ENCODE measurements at regions not wholly inside any gene's neighbourhood (a gene's known extent, or its start where the extent isn't known, plus 50 kb on each side); places are given as distances from the start of the nearest gene placed in this dataset.

GRCh38 chr10:111976557-111976956 is 207.0 kb downstream of the GPAM start:
- Histone ChIP-seq H3K4me3 (ENCODE audit: low read depth, low read length) (no peak overlapping the region), H3K4me1 (ENCODE audit: insufficient read depth) (no peaks in the 10 kb centered on the region), H3K27ac (ENCODE audit: low read depth) (no peak overlapping the region), H3K36me3 (ENCODE audit: insufficient read depth) (no peaks in the 10 kb centered on the region)
- 76% methylated on average over 2 of the region's 2 CpGs for WGBS
- no peak for DNase-seq (ENCODE audit: extremely low spot score)

GRCh38 chr10:111984057-111984456 is 199.5 kb downstream of the GPAM start:
- H3K27ac ChIP-seq (ENCODE audit: low read depth), result no peak overlapping the region
- DNase-seq (ENCODE audit: extremely low spot score), result no peak
- H3K36me3 ChIP-seq (ENCODE audit: insufficient read depth), result no peaks in the 10 kb centered on the region
- 69% methylated on average over 6 of the region's 6 CpGs for WGBS
- no peaks in the 10 kb centered on the region for H3K4me1 ChIP-seq (ENCODE audit: insufficient read depth)
- no peak overlapping the region for H3K4me3 ChIP-seq (ENCODE audit: low read depth, low read length)

GRCh38 chr10:111986079-111986478 is 197.5 kb downstream of the GPAM start:
- no peak overlapping the region for H3K4me3 ChIP-seq (ENCODE audit: low read depth, low read length)
- DNase-seq (ENCODE audit: extremely low spot score), result no peak
- H3K27ac ChIP-seq (ENCODE audit: low read depth), result no peak overlapping the region
- H3K4me1 ChIP-seq (ENCODE audit: insufficient read depth), result no peaks in the 10 kb centered on the region
- no peaks in the 10 kb centered on the region for H3K36me3 ChIP-seq (ENCODE audit: insufficient read depth)

DNA sequence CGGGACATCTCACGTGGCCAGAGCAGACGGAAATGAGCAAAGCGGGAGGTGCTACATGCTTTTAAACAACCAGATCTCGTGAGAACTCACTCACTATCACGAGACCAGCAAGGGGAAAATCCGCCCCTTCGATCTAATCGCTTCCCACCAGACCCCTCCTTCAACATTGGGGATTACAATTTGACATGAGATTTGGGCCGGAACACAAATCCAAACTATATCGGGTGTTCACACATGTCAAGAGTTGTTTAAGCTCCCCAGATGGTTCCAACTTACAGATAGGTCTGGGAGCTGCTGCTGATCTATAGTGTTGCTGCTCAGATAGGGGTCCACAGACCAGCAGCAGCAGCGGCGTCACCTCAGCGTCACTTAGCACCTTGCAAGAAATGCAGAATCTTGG is 194.9 kb downstream of the GPAM start:
- H3K27ac ChIP-seq (ENCODE audit: low read depth), result no peak overlapping the region
- H3K36me3 ChIP-seq (ENCODE audit: insufficient read depth), result no peaks in the 10 kb centered on the region
- WGBS, result 64% methylated on average over 14 of the region's 14 CpGs
- no peaks in the 10 kb centered on the region for H3K4me1 ChIP-seq (ENCODE audit: insufficient read depth)
- H3K4me3 ChIP-seq (ENCODE audit: low read depth, low read length), result no peak overlapping the region
- DNase-seq (ENCODE audit: extremely low spot score), result no peak

GRCh38 chr10:111989136-111989911 is 194.2 kb downstream of the GPAM start:
- Histone ChIP-seq H3K4me1 (ENCODE audit: insufficient read depth) (no peaks in the 10 kb centered on the region), H3K27ac (ENCODE audit: low read depth) (no peak overlapping the region), H3K36me3 (ENCODE audit: insufficient read depth) (no peaks in the 10 kb centered on the region), H3K4me3 (ENCODE audit: low read depth, low read length) (no peak overlapping the region)
- WGBS, result 73% methylated on average over 21 of the region's 21 CpGs
- DNase-seq (ENCODE audit: extremely low spot score), result no peak

GRCh38 chr10:111990734-111991133 is 192.8 kb downstream of the GPAM start:
- H3K27ac ChIP-seq (ENCODE audit: low read depth), result no peak overlapping the region
- no peak overlapping the region for H3K4me3 ChIP-seq (ENCODE audit: low read depth, low read length)
- no peaks in the 10 kb centered on the region for H3K4me1 ChIP-seq (ENCODE audit: insufficient read depth)
- WGBS, result 69% methylated on average over 3 of the region's 3 CpGs
- DNase-seq (ENCODE audit: extremely low spot score), result no peak
- H3K36me3 ChIP-seq (ENCODE audit: insufficient read depth), result no peaks in the 10 kb centered on the region

DNA sequence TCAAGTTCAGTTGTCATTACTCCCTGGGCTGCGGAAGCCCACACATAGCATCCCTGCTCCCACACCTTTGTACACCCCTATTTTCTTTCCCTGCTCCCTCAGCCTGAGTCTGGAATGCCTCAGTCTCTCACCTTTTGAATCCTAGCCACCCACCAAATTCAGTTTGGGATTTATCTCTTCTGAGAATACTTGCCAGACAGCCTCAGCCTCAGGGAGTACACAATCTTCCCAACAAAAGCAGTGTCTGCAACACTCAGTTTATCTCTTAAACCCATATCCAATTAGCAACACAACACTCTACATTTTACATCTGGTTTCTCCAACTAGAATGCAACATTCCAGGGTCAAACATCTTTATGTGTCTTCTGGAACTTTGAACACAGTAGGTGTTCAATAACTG is 190.2 kb downstream of the GPAM start:
- Histone ChIP-seq H3K4me1 (ENCODE audit: insufficient read depth) (no peaks in the 10 kb centered on the region), H3K4me3 (ENCODE audit: low read depth, low read length) (no peak overlapping the region), H3K36me3 (ENCODE audit: insufficient read depth) (no peaks in the 10 kb centered on the region), H3K27ac (ENCODE audit: low read depth) (no peak overlapping the region)
- DNase-seq (ENCODE audit: extremely low spot score), result no peak
- WGBS, result 89% methylated on average over 1 of the region's 1 CpG

DNA sequence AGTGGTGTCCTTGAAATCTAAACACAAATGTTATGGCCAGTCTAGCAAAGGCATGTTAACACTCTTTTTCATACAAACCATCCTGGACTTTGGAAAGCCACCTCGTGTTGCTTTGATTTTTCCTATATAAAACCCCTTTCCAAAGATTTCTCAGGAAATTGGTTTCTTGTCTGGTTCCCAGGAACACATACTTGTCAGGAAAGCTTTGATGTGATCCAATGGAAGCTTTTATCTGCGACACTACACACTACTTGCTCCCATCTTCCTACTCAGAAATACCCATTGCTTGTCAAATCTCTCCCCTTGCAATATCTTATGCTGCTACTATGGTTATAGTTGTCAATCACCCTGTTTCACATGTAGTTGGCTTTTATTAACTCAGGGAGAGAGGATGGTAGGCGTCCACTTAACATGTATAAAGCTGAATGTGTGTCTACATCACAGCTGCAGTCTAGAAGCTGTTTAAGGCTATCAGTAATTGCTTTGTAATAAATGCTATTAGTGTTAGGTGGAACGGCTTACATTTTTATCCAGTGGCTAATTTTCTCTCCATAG is 189.6 kb downstream of the GPAM start:
- DNase-seq (ENCODE audit: extremely low spot score), result no peak
- no peaks in the 10 kb centered on the region for H3K36me3 ChIP-seq (ENCODE audit: insufficient read depth)
- no peak overlapping the region for H3K27ac ChIP-seq (ENCODE audit: low read depth)
- no peaks in the 10 kb centered on the region for H3K4me1 ChIP-seq (ENCODE audit: insufficient read depth)
- WGBS, result 59% methylated on average over 4 of the region's 4 CpGs
- no peak overlapping the region for H3K4me3 ChIP-seq (ENCODE audit: low read depth, low read length)

GRCh38 chr10:111996103-111996502 is 187.5 kb downstream of the GPAM start:
- Histone ChIP-seq H3K27ac (ENCODE audit: low read depth) (no peak overlapping the region), H3K36me3 (ENCODE audit: insufficient read depth) (no peaks in the 10 kb centered on the region), H3K4me1 (ENCODE audit: insufficient read depth) (no peaks in the 10 kb centered on the region), H3K4me3 (ENCODE audit: low read depth, low read length) (no peak overlapping the region)
- 75% methylated on average over 2 of the region's 2 CpGs for WGBS
- DNase-seq (ENCODE audit: extremely low spot score), result no peak

DNA sequence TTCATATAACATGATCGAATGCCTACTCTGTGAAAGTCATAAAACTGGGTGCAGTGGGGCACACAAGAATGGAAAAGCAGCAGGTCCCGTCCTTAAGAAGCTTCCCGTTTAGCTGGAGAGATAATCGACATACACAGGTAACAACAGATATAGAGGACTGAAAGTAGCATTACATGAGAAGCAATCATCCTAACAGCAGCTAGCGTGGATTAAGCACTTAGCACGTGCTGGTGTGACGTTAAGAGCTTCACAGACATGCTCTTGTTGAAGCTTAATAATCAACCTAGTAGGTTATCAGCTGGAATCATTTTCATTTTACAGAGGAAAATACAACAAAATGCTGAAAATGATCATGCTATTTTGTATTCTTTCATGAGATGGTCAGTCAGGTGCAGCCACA is 184.8 kb downstream of the GPAM start:
- H3K4me1 ChIP-seq (ENCODE audit: insufficient read depth), result no peaks in the 10 kb centered on the region
- no peak for DNase-seq (ENCODE audit: extremely low spot score)
- 88% methylated on average over 7 of the region's 7 CpGs for WGBS
- H3K36me3 ChIP-seq (ENCODE audit: insufficient read depth), result no peaks in the 10 kb centered on the region
- H3K4me3 ChIP-seq (ENCODE audit: low read depth, low read length), result no peak overlapping the region
- H3K27ac ChIP-seq (ENCODE audit: low read depth), result no peak overlapping the region

- no peak for DNase-seq (ENCODE audit: extremely low spot score)
- Histone ChIP-seq H3K4me1 (ENCODE audit: insufficient read depth) (no peaks in the 10 kb centered on the region), H3K36me3 (ENCODE audit: insufficient read depth) (no peaks in the 10 kb centered on the region), H3K4me3 (ENCODE audit: low read depth, low read length) (no peak overlapping the region), H3K27ac (ENCODE audit: low read depth) (no peak overlapping the region)
- WGBS, result 72% methylated on average over 4 of the region's 4 CpGs
Measured at GRCh38 chr10:111999205-111999914, 184.2 kb downstream of the GPAM start.

DNA sequence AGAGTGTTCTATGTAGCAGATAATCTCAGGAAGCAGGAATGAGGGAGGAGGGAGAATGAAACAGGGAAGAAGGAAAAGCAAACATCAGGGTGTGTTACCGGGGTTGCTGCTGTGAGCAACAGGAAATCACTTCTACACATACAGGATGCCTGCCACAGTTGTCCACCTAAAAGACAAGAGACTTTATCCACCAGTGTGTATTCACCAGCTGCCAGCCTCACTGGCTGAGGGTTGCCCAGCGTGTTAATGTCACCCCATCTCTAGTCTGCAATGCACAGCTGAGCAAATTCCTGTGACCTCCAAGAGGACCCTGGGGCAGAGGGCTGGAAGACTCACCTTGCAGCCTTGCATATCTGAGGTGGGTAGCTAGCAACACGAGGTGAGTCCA is 183.7 kb downstream of the GPAM start:
- H3K36me3 ChIP-seq (ENCODE audit: insufficient read depth), result no peaks in the 10 kb centered on the region
- 59% methylated on average over 3 of the region's 3 CpGs for WGBS
- no peak overlapping the region for H3K27ac ChIP-seq (ENCODE audit: low read depth)
- DNase-seq (ENCODE audit: extremely low spot score), result no peak
- H3K4me3 ChIP-seq (ENCODE audit: low read depth, low read length), result no peak overlapping the region
- H3K4me1 ChIP-seq (ENCODE audit: insufficient read depth), result no peaks in the 10 kb centered on the region

DNA sequence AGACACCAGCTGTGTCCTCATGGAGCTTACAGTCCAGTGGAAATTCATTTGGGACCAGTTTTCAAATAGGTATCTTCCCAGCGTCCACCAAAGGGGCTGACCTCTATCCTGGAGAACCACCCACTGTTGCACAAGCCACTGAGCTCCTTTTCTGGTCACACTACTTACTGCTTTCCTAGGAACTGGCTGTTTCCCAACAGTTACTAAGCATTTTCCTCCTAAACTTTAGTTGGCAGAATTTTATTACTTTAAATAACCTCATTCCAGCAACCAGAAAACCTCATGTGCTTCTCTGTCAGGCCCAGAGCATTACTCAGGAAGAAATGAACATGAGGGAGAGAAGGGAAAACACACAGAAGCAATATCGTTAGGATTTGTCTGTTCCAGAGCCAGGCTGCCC is 183.1 kb downstream of the GPAM start:
- WGBS, result 58% methylated on average over 2 of the region's 2 CpGs
- no peak overlapping the region for H3K4me3 ChIP-seq (ENCODE audit: low read depth, low read length)
- H3K36me3 ChIP-seq (ENCODE audit: insufficient read depth), result no peaks in the 10 kb centered on the region
- DNase-seq (ENCODE audit: extremely low spot score), result no peak
- H3K27ac ChIP-seq (ENCODE audit: low read depth), result no peak overlapping the region
- H3K4me1 ChIP-seq (ENCODE audit: insufficient read depth), result no peaks in the 10 kb centered on the region

DNA sequence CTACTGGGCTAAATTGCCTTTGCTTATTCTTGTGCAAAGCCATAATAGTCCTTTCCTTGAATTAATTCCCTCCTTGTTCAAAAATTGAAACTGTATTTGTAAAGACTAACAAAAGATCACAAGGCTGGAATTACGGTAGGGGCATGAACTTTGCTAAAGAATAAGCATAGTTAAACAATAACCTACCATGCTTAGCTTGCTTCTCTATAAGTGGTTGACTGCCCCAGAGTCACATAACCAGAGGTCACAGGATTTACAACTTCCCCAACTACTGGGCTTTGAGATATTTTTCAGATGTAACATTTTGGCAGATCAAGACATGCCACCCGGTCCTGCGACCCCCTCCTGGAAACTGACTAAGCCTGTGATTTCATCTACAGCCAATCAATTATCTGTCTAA is 181.4 kb downstream of the GPAM start:
- H3K36me3 ChIP-seq (ENCODE audit: insufficient read depth), result no peaks in the 10 kb centered on the region
- no peak overlapping the region for H3K4me3 ChIP-seq (ENCODE audit: low read depth, low read length)
- 79% methylated on average over 3 of the region's 3 CpGs for WGBS
- no peaks in the 10 kb centered on the region for H3K4me1 ChIP-seq (ENCODE audit: insufficient read depth)
- no peak for DNase-seq (ENCODE audit: extremely low spot score)
- no peak overlapping the region for H3K27ac ChIP-seq (ENCODE audit: low read depth)
